HepG2 (cell line): ENCODE measurements at regions not wholly inside any gene's neighbourhood (a gene's known extent, or its start where the extent isn't known, plus 50 kb on each side); places are given as distances from the start of the nearest gene placed in this dataset.

Source experiments
- ATAC-seq: fragments of 200-7000 bp; cut with Tn5 transposase; 3 replicates; pipeline ENCODE4 v1.9.1; 2020; ENCODE audit warnings: mild to moderate bottlenecking, moderate library complexity
- BruUV-seq: library from RNA; stranded (reverse); fragments of 400-500 nt; replicated peaks from 2 replicates; lab custom pipeline; 2021; lab: Mats Ljungman, UMichigan
- CTCF ChIA-PET: fragments of 300-600 bp; formaldehyde crosslinking; extraction: SDS; loops from one replicate; lab custom pipeline; 2021; ENCODE audit warnings: low total read pairs, inconsistent platforms, low intra/inter-chr PET ratio; lab: Yijun Ruan, JAX
- POLR2A ChIA-PET: fragments of 350-600 bp; sonication (Branson Sonifier 250); formaldehyde crosslinking; loops from one replicate; lab custom pipeline; 2020; ENCODE audit warnings: antibody characterized with exemption, inconsistent platforms; lab: Yijun Ruan, JAX
- DNase-seq: peaks from one replicate; pipeline ENCODE4 v3.0.0-alpha.2; 2015; ENCODE audit warnings: low spot score
- FAIRE-seq: peaks from 3 replicates; lab custom pipeline; 2011; peaks lifted over from hg19 to GRCh38; lab: Jason Lieb, UNC
- H2AFZ ChIP-seq: one replicate; pipeline ENCODE4 v1.6.1; 2011; ENCODE audit warnings: low read length, inconsistent platforms
- H3K27ac ChIP-seq: fragments of 300-600 bp; 3 replicates; pipeline ENCODE4 v1.8.0; 2011; ENCODE audit warnings: mixed run types, mild to moderate bottlenecking, mixed read lengths, low read length, inconsistent platforms; ENCODE audit not compliant: insufficient read depth; ENCODE audit errors: extremely low read length
- H3K27me3 ChIP-seq, 2 experiments: fragments of 200-600 bp in 1 of 2; 2 replicates in 1 of 2; 3 replicates in 1 of 2; pipeline versions ENCODE4 v1.6.0 to v1.8.0; 2011; ENCODE audit warnings: low read length in 2 of 2, mild to moderate bottlenecking in 2 of 2, moderate library complexity in 2 of 2, inconsistent platforms in 1 of 2; ENCODE audit not compliant: insufficient read depth in 2 of 2, control insufficient read depth in 1 of 2
- H3K36me3 ChIP-seq, 2 experiments: fragments of 200-600 bp in 1 of 2; replicated peaks in 1 of 2; 2 replicates in 1 of 2; 3 replicates in 1 of 2; pipeline versions ENCODE4 v1.5.1 to v1.8.0; 2011; ENCODE audit warnings: low read length in 2 of 2, inconsistent platforms in 1 of 2; ENCODE audit not compliant: insufficient read depth in 2 of 2, control insufficient read depth in 1 of 2
- H3K4me1 ChIP-seq: 2 replicates; pipeline ENCODE4 v1.5.1; 2012; ENCODE audit warnings: low read length, inconsistent platforms; ENCODE audit not compliant: insufficient read depth
- H3K4me2 ChIP-seq: 2 replicates; pipeline ENCODE4 v1.6.0; 2011; ENCODE audit warnings: low read depth, low read length, inconsistent platforms
- H3K4me3 ChIP-seq, 3 experiments: fragments of 200-600 bp in 1 of 3; sonication (generic), shearing (Covaris generic) in 1 of 3; replicated peaks in 1 of 3; 2 replicates each; pipeline ENCODE4 v1.5.1; 2011 to 2016; ENCODE audit warnings: low read length in 3 of 3, inconsistent platforms in 2 of 3, low read depth in 2 of 3, mild to moderate bottlenecking in 2 of 3, control low read depth in 1 of 3, mixed read lengths in 1 of 3; ENCODE audit not compliant: insufficient read depth in 1 of 3
- H3K79me2 ChIP-seq: one replicate; pipeline ENCODE4 v1.6.1; 2011; ENCODE audit warnings: low read length, inconsistent platforms; ENCODE audit not compliant: insufficient read depth
- H3K9ac ChIP-seq: 2 replicates; pipeline ENCODE4 v1.6.0; 2011; ENCODE audit warnings: mild to moderate bottlenecking, low read depth, low read length, inconsistent platforms; ENCODE audit not compliant: insufficient read depth
- H3K9me3 ChIP-seq: 2 replicates; pipeline ENCODE4 v1.5.1; 2012; ENCODE audit warnings: mild to moderate bottlenecking, low read length
- H4K20me1 ChIP-seq: 2 replicates; pipeline ENCODE4 v1.6.0; 2011; ENCODE audit warnings: inconsistent platforms, mild to moderate bottlenecking, low read length, moderate library complexity; ENCODE audit not compliant: insufficient read depth
- E2F5 ChIP-seq: sonication (generic); formaldehyde crosslinking; conservative IDR thresholded peaks from 2 replicates; pipeline ENCODE4 v1.4.0; 2020; ENCODE audit warnings: missing genetic modification reagents
- KDM5A ChIP-seq: fragments of 200-600 bp; sonication (generic); IDR thresholded peaks from 2 replicates; pipeline ENCODE4 v1.7.0; 2018; ENCODE audit warnings: antibody characterized with exemption, mild to moderate bottlenecking, low read length, borderline replicate concordance
- MAFK ChIP-seq, 2 experiments: IDR thresholded peaks in 1 of 2; conservative IDR thresholded peaks in 1 of 2; 2 replicates each; pipeline ENCODE4 v1.6.1; 2011; ENCODE audit warnings: improper control_type of control experiment in 2 of 2, low read length in 2 of 2
- MYC ChIP-seq: sonication (generic); formaldehyde crosslinking; IDR thresholded peaks from 2 replicates; pipeline ENCODE4 v1.9.0; 2021; ENCODE audit warnings: missing genetic modification reagents, borderline replicate concordance
- ZNF224 ChIP-seq: sonication (generic); formaldehyde crosslinking; IDR thresholded peaks from 2 replicates; pipeline ENCODE4 v1.5.0; 2020; ENCODE audit warnings: mild to moderate bottlenecking, missing genetic modification reagents
- ZNF468 ChIP-seq: sonication (generic); formaldehyde crosslinking; IDR thresholded peaks from 2 replicates; pipeline ENCODE4 v1.8.0; 2022; ENCODE audit warnings: mild to moderate bottlenecking, moderate library complexity, missing genetic modification reagents
- WGBS: methylation state at CpG from one replicate; pipeline ENCODE4 v1.1.6; 2017; ENCODE audit warnings: low lambda C conversion rate; 5-methylcytosine and 5-hydroxymethylcytosine counted together
- in situ Hi-C: cut with HindIII; loops from 2 replicates; pipeline ENCODE4 v1.10.0; 2017; ENCODE audit warnings: low pct_unique_long_range_greater_than_20kb; ENCODE audit not compliant: extremely low pct_ligation_motif_present
- intact Hi-C: fragments of 100-400 bp; cut with micrococcal nuclease; formaldehyde crosslinking; loops from one replicate; pipeline ENCODE4 v1.10.0; 2022; ENCODE audit not compliant: unreplicated experiment
- TF ChIP-seq, protein P1 (sequence below): sonication (generic); formaldehyde crosslinking; IDR thresholded peaks from 2 replicates; pipeline ENCODE4 v1.5.0; 2020; ENCODE audit warnings: mild to moderate bottlenecking, missing genetic modification reagents

DNA sequence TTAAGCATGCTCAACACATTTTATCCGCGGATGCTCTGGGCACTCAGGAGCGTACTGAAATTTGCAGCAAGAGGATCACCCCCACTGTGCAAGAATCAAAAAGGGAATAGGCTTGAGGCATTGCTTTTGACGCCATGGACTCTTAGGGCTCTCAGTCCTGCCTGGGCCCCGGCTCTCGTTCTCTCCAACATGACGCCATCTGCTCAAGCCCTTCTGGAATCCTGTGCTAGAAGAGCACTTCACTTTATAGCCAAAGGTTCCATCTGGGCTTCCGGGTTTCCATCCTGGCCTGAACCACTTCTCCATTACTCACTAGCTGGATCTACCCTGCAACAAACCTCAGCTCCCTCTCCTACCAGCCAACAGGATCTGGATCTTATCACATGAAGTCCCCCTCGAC is 105.3 kb downstream of the FOXF2 start:
- Histone ChIP-seq H2AFZ (no peak overlapping the region), H3K36me3 (no peaks in the 10 kb centered on the region), H3K79me2 (no peaks in the 10 kb centered on the region), H3K4me3 (no peak overlapping the region), H3K4me1 (no peaks in the 10 kb centered on the region), H3K27me3 (peaks cover 0 to 44% of the 10 kb centered on the region in 2 experiments; a peak in 4 of 5 replicates), H4K20me1 (no peaks in the 10 kb centered on the region), H3K9ac (no peak overlapping the region), H3K9me3 (no peaks in the 10 kb centered on the region), H3K4me2 (no peak overlapping the region), H3K27ac (no peak overlapping the region)
- ChIA-PET CTCF (no interaction called here), POLR2A (no interaction called here)
- in situ Hi-C loops (no loop called here), intact Hi-C loops (no loop called here)
- FAIRE-seq (no peak), DNase-seq (no peak), ATAC-seq (no peak)
- no TSS peak for BruUV-seq
- WGBS = 48% methylated on average over 9 of the region's 9 CpGs
- TF ChIP-seq ZNF224 (CRISPR knock-in tag) (no peak), MYC (CRISPR knock-in tag) (no peak), E2F5 (CRISPR knock-in tag) (no peak), ZNF468 (no peak)
- TF ChIP-seq, protein P1, sequence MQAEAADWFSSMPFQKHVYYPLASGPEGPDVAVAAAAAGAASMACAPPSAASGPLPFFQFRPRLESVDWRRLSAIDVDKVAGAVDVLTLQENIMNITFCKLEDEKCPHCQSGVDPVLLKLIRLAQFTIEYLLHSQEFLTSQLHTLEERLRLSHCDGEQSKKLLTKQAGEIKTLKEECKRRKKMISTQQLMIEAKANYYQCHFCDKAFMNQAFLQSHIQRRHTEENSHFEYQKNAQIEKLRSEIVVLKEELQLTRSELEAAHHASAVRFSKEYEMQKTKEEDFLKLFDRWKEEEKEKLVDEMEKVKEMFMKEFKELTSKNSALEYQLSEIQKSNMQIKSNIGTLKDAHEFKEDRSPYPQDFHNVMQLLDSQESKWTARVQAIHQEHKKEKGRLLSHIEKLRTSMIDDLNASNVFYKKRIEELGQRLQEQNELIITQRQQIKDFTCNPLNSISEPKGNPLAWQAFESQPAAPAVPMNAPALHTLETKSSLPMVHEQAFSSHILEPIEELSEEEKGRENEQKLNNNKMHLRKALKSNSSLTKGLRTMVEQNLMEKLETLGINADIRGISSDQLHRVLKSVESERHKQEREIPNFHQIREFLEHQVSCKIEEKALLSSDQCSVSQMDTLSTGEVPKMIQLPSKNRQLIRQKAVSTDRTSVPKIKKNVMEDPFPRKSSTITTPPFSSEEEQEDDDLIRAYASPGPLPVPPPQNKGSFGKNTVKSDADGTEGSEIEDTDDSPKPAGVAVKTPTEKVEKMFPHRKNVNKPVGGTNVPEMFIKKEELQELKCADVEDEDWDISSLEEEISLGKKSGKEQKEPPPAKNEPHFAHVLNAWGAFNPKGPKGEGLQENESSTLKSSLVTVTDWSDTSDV (CRISPR knock-in tag) = no peak
- TF ChIP-seq, all 625 proteins: peak for 0

GRCh38 chr6:1495344-1495743 is 106.0 kb downstream of the FOXF2 start:
- no peak overlapping the region for H3K4me2 ChIP-seq
- H3K9me3 ChIP-seq = no peaks in the 10 kb centered on the region
- no peak for FAIRE-seq
- H3K4me1 ChIP-seq = no peaks in the 10 kb centered on the region
- H3K9ac ChIP-seq = no peak overlapping the region
- H3K27ac ChIP-seq = no peak overlapping the region
- POLR2A ChIA-PET = no interaction called here
- CTCF ChIA-PET = no interaction called here
- intact Hi-C loops = no loop called here
- no peak overlapping the region for H2AFZ ChIP-seq
- WGBS = 1% methylated on average over 4 of the region's 4 CpGs
- 0 out of 4 replicates have a peak, but pooled peaks of 1 of the 2 experiments have one; percentile 15 for TF ChIP-seq MAFK (conservative IDR thresholded peaks at IDR 0.05 in 1 of 2, IDR thresholded peaks at IDR 0.05 in 1 of 2; ENCODE audit: low read length in 2 of 2)
- TF ChIP-seq KDM5A = no peak
- no TSS peak for BruUV-seq
- no peak overlapping the region for H3K4me3 ChIP-seq
- no peaks in the 10 kb centered on the region for H3K36me3 ChIP-seq
- ATAC-seq = no peak
- DNase-seq = no peak
- in situ Hi-C loops = no loop called here
- no peaks in the 10 kb centered on the region for H4K20me1 ChIP-seq
- peaks cover 0 to 49% of the 10 kb centered on the region in 2 experiments; a peak in 4 of 5 replicates for H3K27me3 ChIP-seq
- H3K79me2 ChIP-seq = no peaks in the 10 kb centered on the region
